H9 (cell line): ENCODE measurements at regions not wholly inside any gene's neighbourhood (a gene's known extent, or its start where the extent isn't known, plus 50 kb on each side); places are given as distances from the start of the nearest gene placed in this dataset.

ENCODE experiments used
- DNase-seq: peaks from one replicate; pipeline ENCODE4 v3.0.0-alpha.2; 2017
- H2AFZ ChIP-seq: one replicate; pipeline ENCODE4 v1.6.1; 2013; ENCODE audit warnings: mild to moderate bottlenecking, low read length, control low read depth, moderate library complexity
- H2AK5ac ChIP-seq: 2 replicates; pipeline ENCODE4 v1.6.1; 2013; ENCODE audit warnings: low read length, control low read depth, mixed read lengths; ENCODE audit not compliant: insufficient read length
- H2BK120ac ChIP-seq: one replicate; pipeline ENCODE4 v1.6.1; 2013; ENCODE audit warnings: low read depth, mild to moderate bottlenecking, low read length, control low read depth, inconsistent platforms; ENCODE audit not compliant: poor library complexity, severe bottlenecking
- H2BK12ac ChIP-seq: 2 replicates; pipeline ENCODE4 v1.6.1; 2013; ENCODE audit warnings: low read length, control low read depth, mixed read lengths, low read depth; ENCODE audit not compliant: insufficient read length
- H2BK15ac ChIP-seq: 2 replicates; pipeline ENCODE4 v1.6.1; 2013; ENCODE audit warnings: low read depth, low read length, control low read depth
- H2BK20ac ChIP-seq: one replicate; pipeline ENCODE4 v1.6.1; 2013; ENCODE audit warnings: low read depth, mild to moderate bottlenecking, low read length, control low read depth, inconsistent platforms; ENCODE audit not compliant: poor library complexity, severe bottlenecking
- H2BK5ac ChIP-seq: 2 replicates; pipeline ENCODE4 v1.6.1; 2013; ENCODE audit warnings: low read length, control low read depth, mixed read lengths; ENCODE audit not compliant: insufficient read length
- H3K14ac ChIP-seq: 2 replicates; pipeline ENCODE4 v1.6.1; 2013; ENCODE audit warnings: low read length, control low read depth; ENCODE audit not compliant: insufficient read depth
- H3K18ac ChIP-seq: 2 replicates; pipeline ENCODE4 v1.6.1; 2013; ENCODE audit warnings: low read depth, mild to moderate bottlenecking, mixed read lengths, low read length, control low read depth; ENCODE audit not compliant: insufficient read length
- H3K23ac ChIP-seq: 2 replicates; pipeline ENCODE4 v1.6.1; 2013; ENCODE audit warnings: low read length, control low read depth, mixed read lengths, low read depth; ENCODE audit not compliant: insufficient read length
- H3K23me2 ChIP-seq: 2 replicates; pipeline ENCODE4 v1.6.1; 2013; ENCODE audit warnings: low read depth, mild to moderate bottlenecking, mixed read lengths, low read length, control low read depth; ENCODE audit not compliant: insufficient read length, poor library complexity, severe bottlenecking
- H3K27ac ChIP-seq: 2 replicates; pipeline ENCODE4 v1.5.1; 2013; ENCODE audit warnings: low read length, control low read depth, mixed read lengths, low read depth; ENCODE audit not compliant: insufficient read length
- H3K27me3 ChIP-seq: 2 replicates; pipeline ENCODE4 v1.6.1; 2013; ENCODE audit warnings: low read length, control low read depth, inconsistent platforms; ENCODE audit not compliant: insufficient read depth
- H3K4ac ChIP-seq: 2 replicates; pipeline ENCODE4 v1.6.1; 2013; ENCODE audit warnings: low read depth, mild to moderate bottlenecking, control low read depth, inconsistent platforms, low read length, moderate library complexity
- H3K4me1 ChIP-seq: 2 replicates; pipeline ENCODE4 v1.6.1; 2013; ENCODE audit warnings: low read length, control low read depth, inconsistent platforms; ENCODE audit not compliant: insufficient read depth
- H3K4me2 ChIP-seq: 2 replicates; pipeline ENCODE4 v1.6.1; 2013; ENCODE audit warnings: low read length, control low read depth, mixed read lengths; ENCODE audit not compliant: insufficient read length, insufficient read depth
- H3K56ac ChIP-seq: 2 replicates; pipeline ENCODE4 v1.6.1; 2013; ENCODE audit warnings: low read depth, mild to moderate bottlenecking, mixed read lengths, low read length, control low read depth; ENCODE audit not compliant: insufficient read length
- H3K79me1 ChIP-seq: 2 replicates; pipeline ENCODE4 v1.6.1; 2013; ENCODE audit warnings: low read depth, mild to moderate bottlenecking, moderate library complexity, low read length, control low read depth, inconsistent platforms; ENCODE audit not compliant: insufficient read depth, poor library complexity, severe bottlenecking
- H3K79me2 ChIP-seq: 2 replicates; pipeline ENCODE4 v1.6.1; 2013; ENCODE audit warnings: low read length, control low read depth, inconsistent platforms; ENCODE audit not compliant: insufficient read depth
- H3K9ac ChIP-seq: 2 replicates; pipeline ENCODE4 v1.6.1; 2013; ENCODE audit warnings: low read length, control low read depth, mixed read lengths; ENCODE audit not compliant: insufficient read length; ENCODE audit errors: extremely low read depth
- H3K9me3 ChIP-seq: one replicate; pipeline ENCODE4 v1.6.1; 2013; ENCODE audit warnings: low read depth, low read length, inconsistent platforms; ENCODE audit not compliant: control insufficient read depth
- H3T11ph ChIP-seq: one replicate; pipeline ENCODE4 v1.6.1; 2013; ENCODE audit warnings: mild to moderate bottlenecking, low read length, control low read depth, inconsistent platforms
- H4K20me1 ChIP-seq: one replicate; pipeline ENCODE4 v1.6.1; 2013; ENCODE audit not compliant: control insufficient read depth, insufficient read length, insufficient read depth
- H4K5ac ChIP-seq: 2 replicates; pipeline ENCODE4 v1.6.1; 2013; ENCODE audit warnings: low read depth, mild to moderate bottlenecking, mixed read lengths, low read length, control low read depth; ENCODE audit not compliant: insufficient read length
- H4K8ac ChIP-seq: replicated peaks from 2 replicates; pipeline ENCODE4 v1.6.1; 2013; ENCODE audit warnings: low read length, control low read depth, mixed read lengths, low read depth; ENCODE audit not compliant: insufficient read length
- H4K91ac ChIP-seq: 2 replicates; pipeline ENCODE4 v1.6.1; 2013; ENCODE audit warnings: low read depth, mild to moderate bottlenecking, moderate library complexity, mixed read lengths, low read length, control low read depth; ENCODE audit not compliant: insufficient read length
- H3K27ac Mint-ChIP-seq, 3 experiments: 2 replicates in 2 of 3; 3 replicates in 1 of 3; pipeline ENCODE4 v1.8.0; 2020 to 2021; ENCODE audit warnings: mixed read lengths in 3 of 3, mild to moderate bottlenecking in 1 of 3, moderate library complexity in 1 of 3
- H3K27me3 Mint-ChIP-seq: 2 replicates; pipeline ENCODE4 v1.8.0; 2021; ENCODE audit warnings: low read depth, mild to moderate bottlenecking, moderate library complexity, mixed read lengths
- H3K36me3 Mint-ChIP-seq, 3 experiments: 2 replicates in 2 of 3; 3 replicates in 1 of 3; pipeline ENCODE4 v1.8.0; 2020 to 2021; ENCODE audit warnings: low read depth in 3 of 3, mixed read lengths in 3 of 3; ENCODE audit not compliant: insufficient read depth in 1 of 3
- H3K4me1 Mint-ChIP-seq, 2 experiments: 2 replicates each; pipeline ENCODE4 v1.8.0; 2020; ENCODE audit warnings: mixed read lengths in 2 of 2
- H3K4me3 Mint-ChIP-seq, 2 experiments: 2 replicates in 1 of 2; 3 replicates in 1 of 2; pipeline ENCODE4 v1.8.0; 2020 to 2021; ENCODE audit warnings: mild to moderate bottlenecking in 2 of 2, mixed read lengths in 2 of 2, moderate library complexity in 1 of 2
- H3K9me3 Mint-ChIP-seq, 2 experiments: 2 replicates in 1 of 2; 3 replicates in 1 of 2; pipeline ENCODE4 v1.8.0; 2020; ENCODE audit warnings: mild to moderate bottlenecking in 2 of 2, mixed read lengths in 2 of 2, moderate library complexity in 1 of 2
- WGBS: extraction: QIAGEN DNeasy Blood & Tissue Kit; methylation state at CpG from one replicate; pipeline ENCODE4 v1.1.7; 2013; ENCODE audit warnings: missing lambda C conversion rate, low lambda C conversion rate, mixed read lengths; ENCODE audit not compliant: insufficient read length; ENCODE audit errors: extremely low coverage; 5-methylcytosine and 5-hydroxymethylcytosine counted together
- TF ChIP-seq, protein P1 (sequence below): fragments of 200-600 bp; sonication (generic); conservative IDR thresholded peaks from 3 replicates; pipeline ENCODE4 v1.8.0; 2021; ENCODE audit warnings: antibody characterized with exemption, mild to moderate bottlenecking

DNA sequence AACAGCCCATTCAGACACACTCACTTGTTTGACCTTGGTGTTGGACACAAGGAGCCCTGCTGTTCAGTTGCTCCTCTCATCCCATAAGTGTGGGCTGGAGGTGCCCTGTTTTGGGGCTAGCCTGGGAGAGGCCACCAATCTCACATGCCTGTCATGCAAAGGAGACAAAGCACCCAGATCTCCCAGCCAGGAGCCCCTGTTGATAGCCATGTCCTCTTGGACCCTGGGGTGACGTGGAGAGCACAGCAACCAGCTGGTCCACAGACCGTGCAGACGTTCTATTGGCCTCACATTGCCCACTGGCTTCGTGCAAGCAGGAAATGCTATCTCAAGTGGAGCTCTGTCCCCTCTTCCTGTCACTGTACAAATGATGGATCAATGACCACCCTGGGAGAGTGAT is 240.8 kb downstream of the RPS24 start:
- Mint-ChIP-seq H3K27ac (no peak overlapping the region; a peak in 1 of 7 replicates), H3K9me3 (no peaks in the 10 kb centered on the region), H3K27me3 (peaks cover 3% of the 10 kb centered on the region), H3K4me1 (peaks cover 6 to 9% of the 10 kb centered on the region in 2 experiments), H3K4me3 (no peak overlapping the region), H3K36me3 (no peaks in the 10 kb centered on the region)
- WGBS, result no CpG with 5 or more reads among the region's 4 CpGs
- H3K4me1 ChIP-seq, result no peaks in the 10 kb centered on the region
- no peak overlapping the region for H2BK12ac ChIP-seq
- H3K9ac ChIP-seq, result no peak overlapping the region
- H3K4ac ChIP-seq, result no peak overlapping the region
- no peaks in the 10 kb centered on the region for H3K79me2 ChIP-seq
- no peak overlapping the region for H2AFZ ChIP-seq
- H2BK120ac ChIP-seq, result no peak overlapping the region
- no peak overlapping the region for H2BK20ac ChIP-seq
- no peaks in the 10 kb centered on the region for H3K9me3 ChIP-seq
- no peaks in the 10 kb centered on the region for H3K23me2 ChIP-seq
- TF ChIP-seq, protein P1, sequence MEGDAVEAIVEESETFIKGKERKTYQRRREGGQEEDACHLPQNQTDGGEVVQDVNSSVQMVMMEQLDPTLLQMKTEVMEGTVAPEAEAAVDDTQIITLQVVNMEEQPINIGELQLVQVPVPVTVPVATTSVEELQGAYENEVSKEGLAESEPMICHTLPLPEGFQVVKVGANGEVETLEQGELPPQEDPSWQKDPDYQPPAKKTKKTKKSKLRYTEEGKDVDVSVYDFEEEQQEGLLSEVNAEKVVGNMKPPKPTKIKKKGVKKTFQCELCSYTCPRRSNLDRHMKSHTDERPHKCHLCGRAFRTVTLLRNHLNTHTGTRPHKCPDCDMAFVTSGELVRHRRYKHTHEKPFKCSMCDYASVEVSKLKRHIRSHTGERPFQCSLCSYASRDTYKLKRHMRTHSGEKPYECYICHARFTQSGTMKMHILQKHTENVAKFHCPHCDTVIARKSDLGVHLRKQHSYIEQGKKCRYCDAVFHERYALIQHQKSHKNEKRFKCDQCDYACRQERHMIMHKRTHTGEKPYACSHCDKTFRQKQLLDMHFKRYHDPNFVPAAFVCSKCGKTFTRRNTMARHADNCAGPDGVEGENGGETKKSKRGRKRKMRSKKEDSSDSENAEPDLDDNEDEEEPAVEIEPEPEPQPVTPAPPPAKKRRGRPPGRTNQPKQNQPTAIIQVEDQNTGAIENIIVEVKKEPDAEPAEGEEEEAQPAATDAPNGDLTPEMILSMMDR, result no peak
- no peak overlapping the region for H4K91ac ChIP-seq
- no peak overlapping the region for H4K5ac ChIP-seq
- no peak overlapping the region for H3K27ac ChIP-seq
- H3K14ac ChIP-seq, result no peak overlapping the region
- no peak overlapping the region for H3K23ac ChIP-seq
- H3K18ac ChIP-seq, result no peak overlapping the region
- no peak overlapping the region for H2BK15ac ChIP-seq
- no peak overlapping the region for H4K8ac ChIP-seq
- no peak overlapping the region for H2BK5ac ChIP-seq
- no peak overlapping the region for H3K4me2 ChIP-seq
- H3T11ph ChIP-seq, result no peak overlapping the region
- DNase-seq, result no peak
- H2AK5ac ChIP-seq, result no peak overlapping the region
- no peaks in the 10 kb centered on the region for H3K79me1 ChIP-seq
- H4K20me1 ChIP-seq, result no peaks in the 10 kb centered on the region
- H3K27me3 ChIP-seq, result no peaks in the 10 kb centered on the region
- no peak overlapping the region for H3K56ac ChIP-seq
